KMS-11 (cell line): ENCODE measurements at regions not wholly inside any gene's neighbourhood (a gene's known extent, or its start where the extent isn't known, plus 50 kb on each side); places are given as distances from the start of the nearest gene placed in this dataset.

Source experiments
- H2AFZ ChIP-seq: fragments of 200-600 bp; sonication (generic); 2 replicates; pipeline ENCODE4 v1.6.1; 2016; ENCODE audit warnings: antibody characterized with exemption, mixed run types, low read depth
- H3K27ac ChIP-seq: fragments of 200-600 bp; sonication (generic); 2 replicates; pipeline ENCODE4 v1.6.1; 2016; ENCODE audit warnings: mild to moderate bottlenecking, mixed run types
- H3K27me3 ChIP-seq: fragments of 200-600 bp; sonication (generic); 2 replicates; pipeline ENCODE4 v1.6.1; 2017; ENCODE audit warnings: mild to moderate bottlenecking, low read depth, mixed run types, moderate library complexity; ENCODE audit not compliant: insufficient read depth
- H3K36me3 ChIP-seq: fragments of 200-600 bp; sonication (generic); 2 replicates; pipeline ENCODE4 v1.6.1; 2017; ENCODE audit warnings: mild to moderate bottlenecking, mixed run types; ENCODE audit not compliant: insufficient read depth
- H3K4me1 ChIP-seq: fragments of 200-600 bp; sonication (generic); 2 replicates; pipeline ENCODE4 v1.6.1; 2016; ENCODE audit warnings: mild to moderate bottlenecking, low read depth, mixed run types; ENCODE audit not compliant: poor library complexity, severe bottlenecking
- H3K4me2 ChIP-seq: fragments of 200-600 bp; sonication (generic); 2 replicates; pipeline ENCODE4 v1.7.0; 2016; ENCODE audit warnings: mild to moderate bottlenecking, mixed run types
- H3K4me3 ChIP-seq: fragments of 200-600 bp; sonication (generic); IDR thresholded peaks from 2 replicates; pipeline ENCODE4 v1.6.1; 2017; ENCODE audit warnings: low read depth, low read length, mixed read lengths; ENCODE audit not compliant: insufficient read depth
- H3K79me2 ChIP-seq: fragments of 200-600 bp; sonication (generic); 2 replicates; pipeline ENCODE4 v1.6.1; 2016; ENCODE audit warnings: low read depth, mixed run types; ENCODE audit not compliant: insufficient read depth
- H3K9ac ChIP-seq: fragments of 200-600 bp; sonication (generic); 2 replicates; pipeline ENCODE4 v1.6.1; 2016; ENCODE audit warnings: mild to moderate bottlenecking, mixed run types
- H4K20me1 ChIP-seq: fragments of 200-600 bp; sonication (generic); 2 replicates; pipeline ENCODE4 v1.6.1; 2016; ENCODE audit warnings: mild to moderate bottlenecking, mixed run types; ENCODE audit not compliant: insufficient read depth
- CTCF ChIP-seq: fragments of 200-600 bp; sonication (generic); conservative IDR thresholded peaks from 2 replicates; pipeline ENCODE4 v1.6.1; 2017; ENCODE audit warnings: low read depth, mild to moderate bottlenecking, antibody characterized with exemption, low read length, moderate library complexity, mixed read lengths

- no peaks in the 10 kb centered on the region for H3K27me3 ChIP-seq
- no peaks in the 10 kb centered on the region for H3K36me3 ChIP-seq
- H2AFZ ChIP-seq: no peak overlapping the region
- no peak overlapping the region for H3K9ac ChIP-seq
- no peaks in the 10 kb centered on the region for H3K79me2 ChIP-seq
- no peak for TF ChIP-seq CTCF
- no peak overlapping the region for H3K4me2 ChIP-seq
- no peaks in the 10 kb centered on the region for H4K20me1 ChIP-seq
- no peak overlapping the region for H3K4me3 ChIP-seq
- H3K4me1 ChIP-seq: no peaks in the 10 kb centered on the region
- H3K27ac ChIP-seq: no peak overlapping the region
Observed at GRCh38 chr2:145141981-145142380, 622.1 kb upstream of the ZEB2 start.

GRCh38 chr2:145140658-145141057, 620.7 kb upstream of the ZEB2 start:
- Histone ChIP-seq H3K9ac (no peak overlapping the region), H3K27ac (no peak overlapping the region), H3K79me2 (no peaks in the 10 kb centered on the region), H3K4me1 (no peaks in the 10 kb centered on the region), H2AFZ (no peak overlapping the region), H3K27me3 (no peaks in the 10 kb centered on the region), H4K20me1 (no peaks in the 10 kb centered on the region), H3K4me3 (no peak overlapping the region), H3K4me2 (no peak overlapping the region), H3K36me3 (no peaks in the 10 kb centered on the region)
- no peak for TF ChIP-seq CTCF

GRCh38 chr2:145138626-145139025, 618.7 kb upstream of the ZEB2 start:
- Histone ChIP-seq H3K9ac (no peak overlapping the region), H3K79me2 (no peaks in the 10 kb centered on the region), H3K4me3 (no peak overlapping the region), H2AFZ (no peak overlapping the region), H3K27me3 (no peaks in the 10 kb centered on the region), H3K4me1 (no peaks in the 10 kb centered on the region), H3K4me2 (no peak overlapping the region), H3K36me3 (no peaks in the 10 kb centered on the region), H4K20me1 (no peaks in the 10 kb centered on the region), H3K27ac (no peak overlapping the region)
- TF ChIP-seq CTCF: no peak

GRCh38 chr2:145137901-145138300, 618.0 kb upstream of the ZEB2 start:
- H3K9ac ChIP-seq: no peak overlapping the region
- H3K79me2 ChIP-seq: no peaks in the 10 kb centered on the region
- no peak overlapping the region for H3K27ac ChIP-seq
- H3K4me1 ChIP-seq: no peaks in the 10 kb centered on the region
- no peak overlapping the region for H2AFZ ChIP-seq
- H3K27me3 ChIP-seq: no peaks in the 10 kb centered on the region
- H3K36me3 ChIP-seq: no peaks in the 10 kb centered on the region
- no peak overlapping the region for H3K4me2 ChIP-seq
- TF ChIP-seq CTCF: no peak
- H3K4me3 ChIP-seq: no peak overlapping the region
- no peaks in the 10 kb centered on the region for H4K20me1 ChIP-seq

- no peaks in the 10 kb centered on the region for H3K79me2 ChIP-seq
- no peak overlapping the region for H3K4me3 ChIP-seq
- H4K20me1 ChIP-seq: no peaks in the 10 kb centered on the region
- H3K4me1 ChIP-seq: no peaks in the 10 kb centered on the region
- H3K27ac ChIP-seq: no peak overlapping the region
- no peak overlapping the region for H2AFZ ChIP-seq
- H3K36me3 ChIP-seq: no peaks in the 10 kb centered on the region
- no peak overlapping the region for H3K9ac ChIP-seq
- no peaks in the 10 kb centered on the region for H3K27me3 ChIP-seq
- TF ChIP-seq CTCF: no peak
- H3K4me2 ChIP-seq: no peak overlapping the region
Observed at GRCh38 chr2:145137211-145137610, 617.3 kb upstream of the ZEB2 start.
